Endothelial cell of umbilical vein (primary cell): ENCODE measurements at regions not wholly inside any gene's neighbourhood (a gene's known extent, or its start where the extent isn't known, plus 50 kb on each side); places are given as distances from the start of the nearest gene placed in this dataset. TPM values are rescaled to one million over a fixed set of nuclear protein-coding genes. Genes with fewer than 3 reads are reported as not detected.

Experiments
- BruUV-seq: library from RNA; stranded (reverse); fragments of 400-500 nt; replicated peaks from 2 replicates; lab custom pipeline; 2021; lab: Mats Ljungman, UMichigan
- CTCF ChIA-PET: fragments of 300-600, 350-600 bp; sonication (Branson Sonifier 250); formaldehyde crosslinking; loops from one replicate; lab custom pipeline; 2021; ENCODE audit warnings: antibody characterized with exemption, inconsistent platforms; lab: Charles Lee
- POLR2A ChIA-PET: fragments of 300-600, 350-600 bp; sonication (Branson Sonifier 250); formaldehyde crosslinking; loops from one replicate; lab custom pipeline; 2021; ENCODE audit warnings: antibody characterized with exemption, inconsistent platforms; lab: Charles Lee
- DNase-seq: peaks from one replicate; pipeline ENCODE4 v3.0.0-alpha.2; 2011; ENCODE audit warnings: low read depth, low spot score
- FAIRE-seq: peaks from 2 replicates; lab custom pipeline; 2011; peaks lifted over from hg19 to GRCh38; lab: Jason Lieb, UNC
- H2AFZ ChIP-seq: 2 replicates; pipeline ENCODE4 v1.6.0; 2012; ENCODE audit warnings: low read depth, low read length, control low read depth, inconsistent platforms
- H3K27ac ChIP-seq: 2 replicates; pipeline ENCODE4 v1.5.1; 2011; ENCODE audit warnings: low read depth, mild to moderate bottlenecking, control low read depth, low read length, moderate library complexity; ENCODE audit not compliant: insufficient read depth
- H3K27me3 ChIP-seq, 2 experiments: 2 replicates each; pipeline versions ENCODE4 v1.6.0 to v1.6.1; 2011; ENCODE audit warnings: low read length in 2 of 2, mixed read lengths in 1 of 2; ENCODE audit not compliant: control insufficient read depth in 2 of 2, insufficient read depth in 2 of 2
- H3K36me3 ChIP-seq, 2 experiments: 2 replicates in 1 of 2; 3 replicates in 1 of 2; pipeline ENCODE4 v1.5.1; 2011; ENCODE audit warnings: low read length in 2 of 2, mild to moderate bottlenecking in 1 of 2, moderate library complexity in 1 of 2; ENCODE audit not compliant: control insufficient read depth in 2 of 2, insufficient read depth in 2 of 2; ENCODE audit errors: extremely low read depth in 1 of 2
- H3K4me1 ChIP-seq: 3 replicates; pipeline ENCODE4 v1.5.1; 2011; ENCODE audit warnings: mild to moderate bottlenecking, low read length; ENCODE audit not compliant: control insufficient read depth, insufficient read depth; ENCODE audit errors: extremely low read depth
- H3K4me2 ChIP-seq: 2 replicates; pipeline ENCODE4 v1.6.1; 2011; ENCODE audit warnings: low read length, control low read depth, mixed read lengths; ENCODE audit not compliant: insufficient read depth
- H3K4me3 ChIP-seq, 3 experiments: fragments of 200-600 bp in 1 of 3; sonication (generic), shearing (Covaris generic) in 1 of 3; replicated peaks in 1 of 3; 2 replicates each; pipeline ENCODE4 v1.5.1; 2011 to 2016; ENCODE audit warnings: control low read depth in 3 of 3, low read length in 3 of 3, mild to moderate bottlenecking in 2 of 3, inconsistent platforms in 1 of 3, low read depth in 1 of 3, moderate library complexity in 1 of 3; ENCODE audit not compliant: insufficient read depth in 1 of 3
- H3K79me2 ChIP-seq: 2 replicates; pipeline ENCODE4 v1.6.0; 2012; ENCODE audit warnings: low read length, inconsistent platforms; ENCODE audit not compliant: control insufficient read depth, insufficient read depth
- H3K9ac ChIP-seq: replicated peaks from 2 replicates; pipeline ENCODE3; 2011; ENCODE audit warnings: low read length, control low read depth; ENCODE audit not compliant: insufficient read depth; ENCODE audit errors: extremely low read depth
- H3K9me1 ChIP-seq: replicated peaks from 3 replicates; pipeline ENCODE4 v1.6.0; 2011; ENCODE audit warnings: mild to moderate bottlenecking, low read length; ENCODE audit not compliant: control insufficient read depth, insufficient read depth; ENCODE audit errors: extremely low read depth
- H3K9me3 ChIP-seq: replicated peaks from 2 replicates; pipeline ENCODE4 v1.5.1; 2012; ENCODE audit warnings: low read length, inconsistent platforms; ENCODE audit not compliant: control insufficient read depth, insufficient read depth
- H4K20me1 ChIP-seq: replicated peaks from 2 replicates; pipeline ENCODE3; 2011; ENCODE audit warnings: mild to moderate bottlenecking, low read length; ENCODE audit not compliant: control insufficient read depth, insufficient read depth; ENCODE audit errors: extremely low read depth
- FOS ChIP-seq: IDR thresholded peaks from 2 replicates; pipeline ENCODE4 v1.6.1; 2011; ENCODE audit warnings: mild to moderate bottlenecking, low read length, moderate library complexity, borderline replicate concordance; ENCODE audit not compliant: insufficient read depth
- GATA2 ChIP-seq: IDR thresholded peaks from 2 replicates; pipeline ENCODE4 v1.7.0; 2011; ENCODE audit warnings: low read depth, mild to moderate bottlenecking, moderate library complexity, mixed read lengths, low read length; ENCODE audit not compliant: insufficient read length, insufficient read depth
- JUN ChIP-seq: IDR thresholded peaks from 2 replicates; pipeline ENCODE4 v1.6.1; 2011; ENCODE audit warnings: borderline replicate concordance, low read depth; ENCODE audit not compliant: insufficient read length, insufficient read depth
- MYC ChIP-seq: IDR thresholded peaks from one replicate; pipeline ENCODE4 v1.6.1; 2011; ENCODE audit warnings: mild to moderate bottlenecking, low read depth, low read length
- POLR2AphosphoS5 ChIP-seq: IDR thresholded peaks from 2 replicates; pipeline ENCODE4 v1.6.1; 2012; ENCODE audit warnings: low read depth, mild to moderate bottlenecking, control low read depth, low read length, moderate library complexity; ENCODE audit not compliant: insufficient read depth
- dilution Hi-C: fragments of 300-500 bp; cut with MboI; formaldehyde crosslinking; loops from one replicate; pipeline ENCODE4 v1.15.0; 2019; ENCODE audit warnings: low sequenced_read_pairs; ENCODE audit not compliant: extremely low pct_ligation_motif_present
- intact Hi-C: fragments of 100-400 bp; cut with micrococcal nuclease; formaldehyde crosslinking; loops from one replicate; pipeline ENCODE4 v1.10.0; 2022
- small RNA-seq: library from RNA; depleted of rRNA; stranded (forward); fragments of <200 nt; gene quantifications from one replicate; pipeline ENCODE3, GENCODE V24; 2012; ENCODE audit warnings: low replicate concordance, low read depth; ENCODE audit not compliant: insufficient read depth, insufficient read length

DNA sequence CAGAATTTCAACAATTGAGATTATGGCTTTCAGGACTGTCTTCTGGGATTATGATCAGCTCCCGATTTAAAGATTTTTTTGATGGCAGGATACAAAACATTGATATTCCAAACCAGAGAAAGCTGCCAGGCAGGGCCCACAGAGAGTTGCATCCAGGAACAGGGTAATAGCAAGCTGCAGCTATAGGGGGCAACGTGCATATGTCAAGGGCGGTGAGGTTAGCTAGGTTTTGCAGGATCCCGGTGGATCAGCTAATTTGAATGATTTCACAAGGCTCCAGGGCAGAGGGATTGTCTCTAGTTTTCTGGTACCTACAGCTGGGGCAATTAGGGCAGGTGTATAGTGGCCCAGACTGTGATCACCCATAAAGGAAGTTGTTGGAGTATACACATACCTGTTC, 339.4 kb downstream of the CHSY3 start:
- dilution Hi-C loops (no loop called here), intact Hi-C loops (no loop called here)
- Histone ChIP-seq H3K27me3 (no peaks in the 10 kb centered on the region), H4K20me1 (no peaks in the 10 kb centered on the region), H3K9me3 (no peaks in the 10 kb centered on the region), H2AFZ (no peak overlapping the region), H3K9ac (no peak overlapping the region), H3K4me3 (no peak overlapping the region), H3K4me1 (no peaks in the 10 kb centered on the region), H3K4me2 (no peak overlapping the region), H3K27ac (no peak overlapping the region), H3K36me3 (no peaks in the 10 kb centered on the region), H3K79me2 (no peaks in the 10 kb centered on the region), H3K9me1 (no peaks in the 10 kb centered on the region)
- ChIA-PET POLR2A (no interaction called here), CTCF (interaction anchor here (1.9 kb wide), 1 partner anchor 9 kb away, joined by 6 read pairs; no protein-coding TSS in a partner anchor)
- TF ChIP-seq GATA2 (no peak), POLR2AphosphoS5 (no peak)
- BruUV-seq, result no TSS peak
- FAIRE-seq (no peak), DNase-seq (no peak)

DNA sequence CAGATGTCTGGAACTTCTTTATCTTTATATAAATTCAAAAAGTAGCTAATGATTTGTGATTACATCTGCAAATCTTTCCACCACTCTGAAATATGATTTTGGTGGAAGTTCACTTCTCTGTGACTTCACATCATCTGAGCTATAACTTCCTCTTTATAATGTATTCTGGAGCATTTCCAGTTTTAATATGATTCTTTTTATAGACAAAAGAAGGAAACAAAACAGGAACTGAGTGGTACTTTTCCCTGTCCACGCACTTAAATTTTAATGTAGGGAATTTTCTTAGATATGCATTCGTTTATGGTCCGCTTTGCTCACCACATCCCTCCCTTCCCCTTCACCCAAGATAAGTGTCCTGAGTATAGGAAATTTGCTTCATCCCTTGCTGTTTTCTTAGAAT, 333.5 kb downstream of the CHSY3 start:
- dilution Hi-C loops (no loop called here), intact Hi-C loops (loop anchor here (1.0 to 10.0 kb wide), 5 partner anchors 87 to 475 kb away; partner anchors contain the start of gene CHSY3)
- FAIRE-seq (peak; percentile 83), DNase-seq (peak; percentile 87)
- Histone ChIP-seq H3K9ac (no peak overlapping the region), H3K4me2 (peak overlapping the region; percentile 16), H3K27me3 (no peaks in the 10 kb centered on the region), H2AFZ (no peak overlapping the region), H3K4me1 (peaks cover 13% of the 10 kb centered on the region), H3K4me3 (no peak overlapping the region), H3K27ac (peak overlapping the region; percentile 2), H3K79me2 (no peaks in the 10 kb centered on the region), H3K9me3 (no peaks in the 10 kb centered on the region), H3K36me3 (no peaks in the 10 kb centered on the region), H4K20me1 (no peaks in the 10 kb centered on the region), H3K9me1 (no peaks in the 10 kb centered on the region)
- TF ChIP-seq POLR2AphosphoS5 (no peak), MYC (no peak), JUN (peak; percentile 45), FOS (peak; percentile 21), GATA2 (peak; percentile 15)
- POLR2A ChIA-PET, result no interaction called here
- BruUV-seq, result no TSS peak
- CTCF ChIA-PET, result interaction anchor here (0.9 to 2.1 kb wide), 6 partner anchors 9 to 116 kb away, joined by 3 to 12 read pairs (median 4); no protein-coding TSS in a partner anchor

Small RNA genes lying in the stretch of these regions (small RNA-seq; reads per million reads assigned to genes)
- gene AC113367.2 (not detected), gene RNU7-53P (not detected)
